GM19239 (cell line): ENCODE measurements at regions not wholly inside any gene's neighbourhood (a gene's known extent, or its start where the extent isn't known, plus 50 kb on each side); places are given as distances from the start of the nearest gene placed in this dataset.
A peak's percentile ranks its signal among the peaks of the same experiment; 100 is the strongest.
"Not testable (repeated sequence)": the region's sequence is repeated elsewhere in the genome, so short reads cannot be mapped to it uniquely, and the experiment has no call there.

Source experiments
- DNase-seq: peaks from one replicate; pipeline ENCODE4 v3.0.0; 2011; ENCODE audit warnings: low spot score; ENCODE audit not compliant: insufficient read length
- FAIRE-seq: peaks from 2 replicates; lab custom pipeline; 2011; peaks lifted over from hg19 to GRCh38; lab: Jason Lieb, UNC

GRCh38 chr14:38022775-38023174, 184.9 kb upstream of the SSTR1 start:
- no peak for FAIRE-seq
- no peak for DNase-seq

- no peak for DNase-seq
- no peak for FAIRE-seq
These were observed 169.5 kb upstream of the SSTR1 start for GRCh38 chr14:38038171-38038570.

- DNase-seq (no peak), FAIRE-seq (no peak)
These were observed 168.7 kb upstream of the SSTR1 start for GRCh38 chr14:38038986-38039385.

GRCh38 chr14:38039496-38039895, 168.2 kb upstream of the SSTR1 start:
- DNase-seq (no peak), FAIRE-seq (no peak)

- FAIRE-seq (no peak), DNase-seq (no peak)
These were observed 167.3 kb upstream of the SSTR1 start for GRCh38 chr14:38040411-38040810.

- no peak for FAIRE-seq
- no peak for DNase-seq
These were observed 165.4 kb upstream of the SSTR1 start for GRCh38 chr14:38042322-38042721.

- DNase-seq (no peak), FAIRE-seq (no peak)
These were observed 163.0 kb upstream of the SSTR1 start for GRCh38 chr14:38044710-38045109.

- DNase-seq (no peak), FAIRE-seq (no peak)
These were observed 162.2 kb upstream of the SSTR1 start for GRCh38 chr14:38045461-38045860.

GRCh38 chr14:38046160-38046559, 161.5 kb upstream of the SSTR1 start:
- no peak for DNase-seq
- FAIRE-seq = no peak

GRCh38 chr14:38047195-38047902, 160.4 kb upstream of the SSTR1 start:
- DNase-seq = no peak
- FAIRE-seq = no peak

GRCh38 chr14:38053666-38054065, 154.0 kb upstream of the SSTR1 start:
- FAIRE-seq (no peak), DNase-seq (no peak)

GRCh38 chr14:38056270-38056669, 151.4 kb upstream of the SSTR1 start:
- DNase-seq (no peak), FAIRE-seq (no peak)

GRCh38 chr14:38062223-38062622, 145.5 kb upstream of the SSTR1 start:
- not testable (repeated sequence) for FAIRE-seq, DNase-seq

- DNase-seq = no peak
- FAIRE-seq = no peak
These were observed 143.9 kb upstream of the SSTR1 start for GRCh38 chr14:38063711-38064320.

GRCh38 chr14:38065106-38065762, 142.5 kb upstream of the SSTR1 start:
- no peak for DNase-seq
- no peak for FAIRE-seq

GRCh38 chr14:38070061-38070588, 137.6 kb upstream of the SSTR1 start:
- FAIRE-seq = no peak
- DNase-seq = no peak

- FAIRE-seq (no peak), DNase-seq (no peak)
These were observed 134.1 kb upstream of the SSTR1 start for GRCh38 chr14:38073641-38074040.

GRCh38 chr14:38074081-38074480, 133.6 kb upstream of the SSTR1 start:
- DNase-seq (no peak), FAIRE-seq (no peak)

GRCh38 chr14:38074754-38075153, 132.9 kb upstream of the SSTR1 start:
- FAIRE-seq = no peak
- DNase-seq = no peak

- FAIRE-seq = no peak
- no peak for DNase-seq
These were observed 129.3 kb upstream of the SSTR1 start for GRCh38 chr14:38078393-38078792.

GRCh38 chr14:38079268-38079667, 128.4 kb upstream of the SSTR1 start:
- no peak for DNase-seq
- FAIRE-seq = peak; percentile 65
